ENCODE measurements at regions not wholly inside any gene's neighbourhood (a gene's known extent, or its start where the extent isn't known, plus 50 kb on each side); places are given as distances from the start of the nearest gene placed in this dataset.
"Not testable (repeated sequence)": the region's sequence is repeated elsewhere in the genome, so short reads cannot be mapped to it uniquely, and the experiment has no call there.

GRCh38 chr10:38448614-38449355 lies 354.6 kb downstream of the ZNF37A start:
- TF ChIP-seq EZH2 (IDR thresholded peaks at IDR 0.05; ENCODE audit: borderline replicate concordance, insufficient read depth, low read length, poor library complexity, severe bottlenecking); CTCF (IDR thresholded peaks at IDR 0.05; ENCODE audit: poor library complexity, severe bottlenecking); POLR2AphosphoS5 (IDR thresholded peaks at IDR 0.05); RAD21 (conservative IDR thresholded peaks at IDR 0.05); SMC3 (conservative IDR thresholded peaks at IDR 0.05; ENCODE audit: poor library complexity); TAF1 (IDR thresholded peaks at IDR 0.05; ENCODE audit: low read depth): not testable (repeated sequence)

Data from neural cell (in vitro differentiated cells).